Esophagus squamous epithelium (tissue), 5 donors: ENCODE measurements at regions not wholly inside any gene's neighbourhood (a gene's known extent, or its start where the extent isn't known, plus 50 kb on each side); places are given as distances from the start of the nearest gene placed in this dataset.
A peak's percentile ranks its signal among the peaks of the same experiment; 100 is the strongest.

Experiments used
- DNase-seq: peaks from one replicate; lab custom pipeline; 2025; lab: John Stamatoyannopoulos, UW
- H3K27ac ChIP-seq, 4 donors: fragments of 200-600 bp; sonication (generic); one replicate each; pipeline ENCODE4 v1.5.1; 2016 to 2019; ENCODE audit warnings: mild to moderate bottlenecking in 1 of 4
- H3K27me3 ChIP-seq, 4 donors: fragments of 200-600 bp; sonication (generic); 1 replicate in 3 of 4; 2 replicates in 1 of 4; pipeline versions ENCODE4 v1.5.1 to v1.6.0; 2017 to 2021; ENCODE audit warnings: antibody characterized with exemption in 1 of 4
- H3K36me3 ChIP-seq, 3 donors: fragments of 200-600 bp; sonication (generic); one replicate each; pipeline ENCODE4 v1.5.1; 2016 to 2019
- H3K4me1 ChIP-seq, 3 donors: fragments of 200-600 bp; sonication (generic); one replicate each; pipeline ENCODE4 v1.5.1; 2017 to 2019
- H3K4me3 ChIP-seq, 4 donors: fragments of 200-600 bp; sonication (generic); 1 replicate in 3 of 4; 2 replicates in 1 of 4; pipeline ENCODE4 v1.5.1; 2016 to 2019; ENCODE audit warnings: mild to moderate bottlenecking in 2 of 4, moderate library complexity in 1 of 4
- H3K9me3 ChIP-seq, 3 donors: fragments of 200-600 bp; sonication (generic); one replicate each; pipeline ENCODE4 v1.5.1; 2016 to 2019
- CTCF ChIP-seq, 6 experiments: fragments of 450-650 bp in 4 of 6; fragments of 200-600 bp in 2 of 6; sonication (generic) in 2 of 6; IDR thresholded peaks; one replicate each; pipeline ENCODE4 v1.5.1; 2016 to 2019; ENCODE audit warnings: antibody characterized with exemption in 6 of 6, mild to moderate bottlenecking in 4 of 6, moderate library complexity in 4 of 6
- POLR2A ChIP-seq, 4 donors: fragments of 450-650 bp; IDR thresholded peaks; one replicate each; pipeline ENCODE4 v1.6.1; 2017; ENCODE audit warnings: antibody characterized with exemption in 4 of 4, mild to moderate bottlenecking in 4 of 4, moderate library complexity in 3 of 4
- WGBS, 2 donors: methylation state at CpG; one replicate each; pipeline ENCODE4 v1.1.5; 2018; 5-methylcytosine and 5-hydroxymethylcytosine counted together
- intact Hi-C: fragments of 100-400 bp; cut with DNase I; formaldehyde crosslinking; loops from one replicate; pipeline ENCODE4 v1.15.0; 2022
- donor health status: DM: yes; HTN: yes; CAD: no.

- Histone ChIP-seq H3K4me3 (peak overlapping the region; percentile 17 to 70 (median 48)), H3K4me1 (peaks cover 7 to 23% (median 12%) of the 10 kb centered on the region in 3 donors), H3K9me3 (no peaks in the 10 kb centered on the region), H3K27me3 (peaks cover 0 to 45% (median 7%) of the 10 kb centered on the region in 4 donors), H3K27ac (no peak overlapping the region), H3K36me3 (no peaks in the 10 kb centered on the region)
- TF ChIP-seq POLR2A (IDR thresholded peaks at IDR 0.05): no peak
- 1 to 9% methylated on average over 9 to 20 of the region's 75 CpGs for WGBS, 2 donors
- intact Hi-C loops: no loop called here
- DNase-seq: no peak
These were observed 227.4 kb upstream of the AZI2 start for GRCh38 chr3:28575746-28576613.

- Histone ChIP-seq H3K27me3 (peaks cover 0 to 45% (median 7%) of the 10 kb centered on the region in 4 donors), H3K4me3 (peak overlapping the region in 3 of 4 donors; percentile 44 to 70 (median 51))
These were observed 228.1 kb upstream of the AZI2 start for GRCh38 chr3:28576614-28577200.

GRCh38 chr3:28577941-28578500 is 229.4 kb upstream of the AZI2 start:
- H3K4me1 ChIP-seq: peaks cover 7 to 23% (median 12%) of the 10 kb centered on the region in 3 donors
- H3K27me3 ChIP-seq: peaks cover 0 to 45% (median 7%) of the 10 kb centered on the region in 4 donors
- no peaks in the 10 kb centered on the region for H3K9me3 ChIP-seq
- H3K36me3 ChIP-seq: no peaks in the 10 kb centered on the region
- no peak overlapping the region for H3K27ac ChIP-seq
- TF ChIP-seq POLR2A (IDR thresholded peaks at IDR 0.05) (no peak), CTCF (IDR thresholded peaks at IDR 0.05) (no peak)
- intact Hi-C loops: no loop called here
- H3K4me3 ChIP-seq: no peak overlapping the region
- DNase-seq: no peak
- WGBS, 2 donors: 62 to 67% methylated on average over 3 of the region's 3 CpGs

More at GRCh38 chr3:28576614-28577200, 228.1 kb upstream of the AZI2 start:
- intact Hi-C loops: no loop called here
- Histone ChIP-seq H3K9me3 (no peaks in the 10 kb centered on the region), H3K27ac (no peak overlapping the region), H3K36me3 (no peaks in the 10 kb centered on the region), H3K4me1 (peaks cover 7 to 23% (median 12%) of the 10 kb centered on the region in 3 donors)
- no peak for TF ChIP-seq CTCF (IDR thresholded peaks at IDR 0.05)
- no peak for TF ChIP-seq POLR2A (IDR thresholded peaks at IDR 0.05)
- WGBS, 2 donors: 11 to 13% methylated on average over 7 to 8 of the region's 8 CpGs
- no peak for DNase-seq

GRCh38 chr3:28586325-28586724 is 237.7 kb upstream of the AZI2 start:
- DNase-seq: no peak
- Histone ChIP-seq H3K27ac (no peak overlapping the region), H3K4me1 (no peaks in the 10 kb centered on the region), H3K9me3 (no peaks in the 10 kb centered on the region), H3K4me3 (no peak overlapping the region), H3K27me3 (no peaks in the 10 kb centered on the region), H3K36me3 (no peaks in the 10 kb centered on the region)
- TF ChIP-seq CTCF (IDR thresholded peaks at IDR 0.05): no peak
- TF ChIP-seq POLR2A (IDR thresholded peaks at IDR 0.05): no peak
- intact Hi-C loops: no loop called here

GRCh38 chr3:28587723-28588122 is 239.1 kb upstream of the AZI2 start:
- intact Hi-C loops: no loop called here
- Histone ChIP-seq H3K27ac (no peak overlapping the region), H3K27me3 (no peaks in the 10 kb centered on the region), H3K9me3 (no peaks in the 10 kb centered on the region), H3K4me1 (no peaks in the 10 kb centered on the region), H3K4me3 (no peak overlapping the region), H3K36me3 (no peaks in the 10 kb centered on the region)
- no peak for DNase-seq
- TF ChIP-seq CTCF (IDR thresholded peaks at IDR 0.05) (no peak), POLR2A (IDR thresholded peaks at IDR 0.05) (no peak)
- WGBS, 2 donors: 60 to 64% methylated on average over 3 of the region's 3 CpGs
